ENCODE measurements at regions not wholly inside any gene's neighbourhood (a gene's known extent, or its start where the extent isn't known, plus 50 kb on each side); places are given as distances from the start of the nearest gene placed in this dataset.

- Histone ChIP-seq H3K4me1 (no peaks in the 10 kb centered on the region), H3K79me2 (no peaks in the 10 kb centered on the region), H2AFZ (no peak overlapping the region), H3K9me3 (ENCODE audit: control insufficient read depth, low read length) (no peaks in the 10 kb centered on the region), H3K4me2 (ENCODE audit: low read length) (no peak overlapping the region), H3K9ac (no peak overlapping the region), H3K27ac (no peak overlapping the region), H3K4me3 (ENCODE audit: low read depth, low read length) (no peak overlapping the region), H3K27me3 (ENCODE audit: control insufficient read depth, insufficient read depth, low read length) (no peaks in the 10 kb centered on the region), H3K36me3 (ENCODE audit: control insufficient read depth, insufficient read depth, low read length) (no peaks in the 10 kb centered on the region)
- no peak for TF ChIP-seq CTCF (IDR thresholded peaks at IDR 0.05)
Measured at GRCh38 chr6:169908403-169908933, 157.0 kb downstream of the ERMARD start.

GRCh38 chr6:169907419-169908115 is 156.1 kb downstream of the ERMARD start:
- H3K4me3 ChIP-seq (ENCODE audit: low read depth, low read length), result no peak overlapping the region
- H3K79me2 ChIP-seq, result no peaks in the 10 kb centered on the region
- H3K9ac ChIP-seq, result no peak overlapping the region
- no peak overlapping the region for H3K4me2 ChIP-seq (ENCODE audit: low read length)
- no peaks in the 10 kb centered on the region for H3K9me3 ChIP-seq (ENCODE audit: control insufficient read depth, low read length)
- no peak overlapping the region for H3K27ac ChIP-seq
- H2AFZ ChIP-seq, result no peak overlapping the region
- no peaks in the 10 kb centered on the region for H3K27me3 ChIP-seq (ENCODE audit: control insufficient read depth, insufficient read depth, low read length)
- no peaks in the 10 kb centered on the region for H3K36me3 ChIP-seq (ENCODE audit: control insufficient read depth, insufficient read depth, low read length)
- TF ChIP-seq CTCF (IDR thresholded peaks at IDR 0.05), result no peak
- no peaks in the 10 kb centered on the region for H3K4me1 ChIP-seq

- no peak for TF ChIP-seq CTCF (IDR thresholded peaks at IDR 0.05)
- Histone ChIP-seq H2AFZ (no peak overlapping the region), H3K36me3 (ENCODE audit: control insufficient read depth, insufficient read depth, low read length) (no peaks in the 10 kb centered on the region), H3K9ac (no peak overlapping the region), H3K4me1 (no peaks in the 10 kb centered on the region), H3K79me2 (no peaks in the 10 kb centered on the region), H3K27me3 (ENCODE audit: control insufficient read depth, insufficient read depth, low read length) (no peaks in the 10 kb centered on the region), H3K4me3 (ENCODE audit: low read depth, low read length) (no peak overlapping the region), H3K27ac (no peak overlapping the region), H3K4me2 (ENCODE audit: low read length) (no peak overlapping the region), H3K9me3 (ENCODE audit: control insufficient read depth, low read length) (no peaks in the 10 kb centered on the region)
Measured at GRCh38 chr6:169906688-169907418, 155.4 kb downstream of the ERMARD start.

GRCh38 chr6:169906004-169906687 is 154.7 kb downstream of the ERMARD start:
- no peak for TF ChIP-seq CTCF (IDR thresholded peaks at IDR 0.05)
- Histone ChIP-seq H3K4me1 (no peaks in the 10 kb centered on the region), H2AFZ (no peak overlapping the region), H3K36me3 (ENCODE audit: control insufficient read depth, insufficient read depth, low read length) (no peaks in the 10 kb centered on the region), H3K27ac (no peak overlapping the region), H3K27me3 (ENCODE audit: control insufficient read depth, insufficient read depth, low read length) (no peaks in the 10 kb centered on the region), H3K9me3 (ENCODE audit: control insufficient read depth, low read length) (no peaks in the 10 kb centered on the region), H3K9ac (no peak overlapping the region), H3K4me3 (ENCODE audit: low read depth, low read length) (no peak overlapping the region), H3K79me2 (no peaks in the 10 kb centered on the region), H3K4me2 (ENCODE audit: low read length) (no peak overlapping the region)
